ENCODE measurements at regions not wholly inside any gene's neighbourhood (a gene's known extent, or its start where the extent isn't known, plus 50 kb on each side); places are given as distances from the start of the nearest gene placed in this dataset.

- no peak for TF ChIP-seq CTCF (conservative IDR thresholded peaks at IDR 0.05)
- TF ChIP-seq ZFX (IDR thresholded peaks at IDR 0.05), result no peak
These were observed 70.1 kb upstream of the RAB11FIP2 start for GRCh38 chr10:118116715-118117449.
